ENCODE measurements at regions not wholly inside any gene's neighbourhood (a gene's known extent, or its start where the extent isn't known, plus 50 kb on each side); places are given as distances from the start of the nearest gene placed in this dataset.
"Not testable (repeated sequence)": the region's sequence is repeated elsewhere in the genome, so short reads cannot be mapped to it uniquely, and the experiment has no call there.

DNA sequence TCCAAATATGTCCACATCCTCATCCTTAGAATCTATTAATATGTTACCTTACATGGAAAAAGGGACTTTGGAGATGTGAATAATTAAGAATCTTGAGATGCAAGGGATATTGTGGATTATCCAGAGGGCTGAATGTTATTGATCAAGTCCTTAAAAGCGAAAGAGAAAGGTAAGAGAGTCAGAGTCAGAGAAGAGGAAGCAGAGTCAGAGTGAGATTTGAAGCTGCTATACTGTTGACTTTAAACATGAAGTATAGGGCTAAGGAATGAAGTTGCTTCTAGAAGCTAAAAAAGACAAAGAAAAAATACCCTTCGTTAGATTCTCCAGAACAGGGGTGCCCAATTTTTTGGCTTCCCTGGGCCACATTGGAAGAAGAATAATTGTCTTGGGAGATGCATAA, 627.2 kb upstream of the SLITRK6 start:
- no peak for DNase-seq

DNA sequence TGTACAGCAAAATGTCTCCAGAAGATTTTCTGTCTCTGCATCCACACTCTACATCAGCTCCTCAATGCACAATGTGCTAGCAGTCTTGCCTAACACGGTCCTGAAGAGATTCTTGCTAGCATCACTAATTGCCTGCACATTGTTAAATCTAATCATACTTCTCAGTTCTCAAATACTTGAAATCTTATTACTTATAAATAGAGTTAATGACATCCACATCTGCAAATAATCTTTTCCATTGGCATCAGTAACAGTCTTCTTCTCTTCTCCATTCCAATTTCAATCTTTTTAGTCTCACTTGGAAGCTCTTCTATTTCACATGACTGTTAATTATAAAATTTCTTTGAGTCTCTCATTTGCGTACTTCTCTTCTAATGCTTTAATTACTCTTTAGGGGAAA, 630.5 kb upstream of the SLITRK6 start:
- no peak for DNase-seq

- DNase-seq: no peak
Measured at GRCh38 chr13:86438034-86438433, 638.8 kb upstream of the SLITRK6 start.

DNA sequence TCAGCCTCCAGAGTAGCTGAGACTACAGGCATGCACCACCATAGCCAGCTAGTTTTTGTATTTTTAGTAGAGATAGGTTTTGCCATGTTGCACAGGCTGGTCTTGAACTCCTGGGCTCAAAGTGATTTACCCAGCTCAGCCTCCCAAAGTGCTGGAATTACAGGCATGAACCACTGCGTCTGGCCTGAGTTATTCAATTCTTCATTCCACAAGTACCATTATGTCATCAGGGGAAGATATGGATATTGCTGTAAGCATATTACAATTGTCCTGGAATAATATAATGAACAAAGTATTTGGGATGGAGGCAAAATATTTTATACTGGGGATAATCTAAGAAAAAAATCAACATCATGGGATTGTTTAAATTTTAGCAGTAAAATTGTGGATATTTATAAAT, 646.0 kb upstream of the SLITRK6 start:
- no peak for DNase-seq

DNA sequence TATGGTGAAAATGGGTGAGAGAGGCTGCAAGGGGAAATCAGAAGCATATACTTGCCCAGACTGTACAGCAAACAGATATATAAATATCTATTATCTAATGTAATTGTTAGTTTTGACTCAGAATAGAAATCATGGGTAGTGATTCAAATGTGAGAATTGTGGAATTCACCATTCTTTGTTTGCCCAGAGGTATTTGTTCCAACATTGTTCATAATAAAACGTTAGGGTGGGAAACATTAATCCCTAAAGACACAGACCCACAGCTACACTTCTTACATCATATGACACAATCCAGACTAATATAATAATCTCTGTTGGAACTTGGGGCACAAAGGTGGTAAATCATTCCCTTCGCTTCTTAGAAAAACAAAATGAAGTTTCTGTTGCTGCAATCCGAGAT, 646.5 kb upstream of the SLITRK6 start:
- no peak for DNase-seq

- DNase-seq: no peak
Measured at GRCh38 chr13:86446311-86446710, 647.1 kb upstream of the SLITRK6 start.

DNA sequence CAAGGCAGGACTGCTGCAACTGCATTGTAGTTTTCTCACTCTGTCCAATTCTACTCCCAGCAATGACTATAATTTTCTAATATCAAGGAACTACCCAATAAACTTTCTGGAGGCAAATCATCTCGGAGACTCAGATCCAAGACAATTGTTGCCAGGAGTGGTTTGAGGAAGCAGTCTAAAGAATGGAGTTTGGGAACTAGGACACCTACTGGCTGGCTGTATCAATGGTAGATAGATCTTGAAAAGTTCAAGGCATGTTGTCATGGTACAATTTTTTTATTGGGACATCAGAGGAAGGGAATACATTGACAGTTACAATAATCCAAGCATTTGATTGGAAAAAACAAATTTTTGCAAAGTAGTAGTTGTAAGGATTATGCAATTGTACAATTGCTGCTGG, 648.3 kb upstream of the SLITRK6 start:
- no peak for DNase-seq

GRCh38 chr13:86462011-86462410, 662.8 kb upstream of the SLITRK6 start:
- DNase-seq: no peak

- DNase-seq: no peak
Measured at GRCh38 chr13:86464193-86464592, 665.0 kb upstream of the SLITRK6 start.

- DNase-seq: no peak
Measured at GRCh38 chr13:86474971-86475370, 675.8 kb upstream of the SLITRK6 start.

GRCh38 chr13:86476656-86477055, 677.4 kb upstream of the SLITRK6 start:
- no peak for DNase-seq

GRCh38 chr13:86486582-86486981, 687.4 kb upstream of the SLITRK6 start:
- no peak for DNase-seq

DNA sequence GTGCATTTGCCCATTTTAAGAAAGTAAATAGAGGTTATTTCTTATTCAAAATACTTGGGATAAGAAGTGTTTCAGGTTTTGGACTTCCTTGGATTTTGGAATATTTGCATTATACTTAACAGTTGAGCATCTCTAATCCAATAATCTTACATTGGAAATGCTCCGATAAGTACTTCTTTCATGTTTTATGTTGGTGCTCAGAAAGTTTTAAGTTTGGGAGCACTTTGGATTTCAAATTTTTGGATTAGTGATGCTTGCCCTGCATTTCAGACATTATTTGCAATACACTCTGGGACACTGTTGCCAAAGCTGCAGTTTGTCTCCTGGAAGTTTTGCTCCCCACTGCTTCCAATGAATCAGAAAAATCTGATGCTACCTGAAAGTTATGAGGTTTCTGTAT, 691.9 kb upstream of the SLITRK6 start:
- no peak for DNase-seq

DNA sequence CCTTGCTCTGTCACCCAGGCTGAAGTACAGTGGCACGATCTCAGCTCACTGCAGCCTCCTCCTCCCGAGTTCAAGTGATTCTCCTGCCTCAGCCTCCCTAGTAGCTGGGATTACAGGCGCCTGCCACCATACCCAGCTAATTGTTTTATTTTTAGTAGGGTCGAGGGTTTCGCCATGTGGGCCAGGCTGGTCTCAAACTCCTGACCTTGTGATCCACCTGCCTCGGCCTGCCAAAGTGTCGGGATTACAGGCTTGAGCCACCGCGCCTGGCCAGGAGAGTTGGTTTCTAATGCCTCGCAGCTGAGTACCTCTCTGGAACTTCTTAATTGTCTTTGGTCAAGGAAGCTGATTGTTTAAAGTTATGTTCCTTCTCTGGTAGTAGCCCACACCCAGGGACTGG, 702.7 kb upstream of the SLITRK6 start:
- DNase-seq: not testable (repeated sequence)

DNA sequence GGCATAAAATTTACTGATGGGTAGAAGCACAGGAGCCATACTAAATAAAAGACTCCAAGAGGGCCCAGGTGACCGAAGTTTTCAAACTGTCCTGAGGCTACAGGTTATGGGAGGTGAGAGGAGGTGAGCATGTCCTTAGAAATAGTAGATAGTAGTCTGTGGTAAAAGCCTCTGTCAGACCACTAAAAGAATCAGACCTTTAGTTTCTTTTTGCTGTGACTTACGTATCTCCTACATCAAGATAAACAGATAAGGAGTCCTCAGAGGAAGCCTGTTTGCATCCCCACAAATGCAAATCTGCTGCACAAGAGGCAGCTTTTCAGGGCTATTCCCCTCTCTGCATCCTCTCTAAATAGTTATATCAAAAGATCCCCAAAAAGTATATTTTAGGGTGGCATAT, 711.6 kb upstream of the SLITRK6 start:
- no peak for DNase-seq

DNA sequence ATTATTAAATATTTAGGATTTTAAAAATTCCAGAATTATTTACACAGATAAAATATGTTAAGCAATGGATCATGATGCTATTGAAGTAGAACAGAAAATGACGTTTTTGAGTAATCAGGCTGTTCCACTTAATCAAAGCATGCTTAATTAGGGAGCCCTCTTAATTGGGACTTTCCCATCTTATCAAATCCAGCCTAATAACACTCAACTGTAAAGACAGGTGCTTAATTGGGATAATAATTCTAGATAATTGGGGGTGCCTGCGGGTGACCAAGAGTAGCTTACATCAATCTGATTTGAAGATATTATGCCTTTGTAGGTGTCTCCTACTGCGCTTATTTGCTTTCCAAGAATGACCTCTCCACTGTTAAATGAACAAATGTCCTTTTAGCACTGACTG, 742.2 kb upstream of the SLITRK6 start:
- DNase-seq: no peak

- DNase-seq: no peak
Measured at GRCh38 chr13:86554066-86554465, 754.8 kb upstream of the SLITRK6 start.

GRCh38 chr13:86559901-86560300, 760.7 kb upstream of the SLITRK6 start:
- no peak for DNase-seq

DNA sequence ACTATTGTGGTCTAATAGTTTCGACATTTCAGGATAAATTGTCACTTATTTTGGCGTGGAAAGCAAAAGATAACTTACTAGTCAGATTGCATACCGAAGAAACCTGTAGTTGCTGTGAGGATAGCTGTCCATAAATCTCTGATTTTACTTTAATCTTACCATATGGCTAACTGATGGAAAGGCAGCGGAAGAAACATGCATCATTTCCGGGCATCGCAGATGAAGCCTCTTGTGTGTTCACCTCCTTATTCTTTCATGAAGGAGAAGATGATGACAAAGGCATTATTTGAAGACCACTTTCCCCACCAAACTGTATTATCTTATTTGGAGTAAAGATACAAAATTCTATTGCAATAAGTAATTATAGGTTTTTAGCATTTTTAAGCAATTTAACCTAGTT, 763.6 kb upstream of the SLITRK6 start:
- DNase-seq: no peak

DNA sequence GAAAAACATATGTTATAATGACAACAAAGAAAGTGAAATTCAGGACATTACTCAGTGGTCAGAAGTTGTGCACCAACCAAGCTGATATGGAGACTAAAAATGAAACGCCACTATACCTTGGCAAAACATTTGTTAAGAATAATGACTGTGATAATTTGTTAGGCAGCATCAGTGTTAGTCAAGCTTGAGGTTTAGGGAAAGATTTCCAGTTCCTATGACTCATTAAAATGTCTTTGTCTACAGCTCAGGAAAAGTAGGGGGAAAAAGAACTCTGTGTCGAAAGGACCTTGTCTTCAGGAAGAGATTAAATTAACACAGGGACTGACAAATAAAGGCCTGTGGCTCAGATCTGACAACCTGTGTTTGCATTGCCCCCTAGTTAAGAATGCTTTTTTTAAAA, 764.1 kb upstream of the SLITRK6 start:
- DNase-seq: no peak

DNA sequence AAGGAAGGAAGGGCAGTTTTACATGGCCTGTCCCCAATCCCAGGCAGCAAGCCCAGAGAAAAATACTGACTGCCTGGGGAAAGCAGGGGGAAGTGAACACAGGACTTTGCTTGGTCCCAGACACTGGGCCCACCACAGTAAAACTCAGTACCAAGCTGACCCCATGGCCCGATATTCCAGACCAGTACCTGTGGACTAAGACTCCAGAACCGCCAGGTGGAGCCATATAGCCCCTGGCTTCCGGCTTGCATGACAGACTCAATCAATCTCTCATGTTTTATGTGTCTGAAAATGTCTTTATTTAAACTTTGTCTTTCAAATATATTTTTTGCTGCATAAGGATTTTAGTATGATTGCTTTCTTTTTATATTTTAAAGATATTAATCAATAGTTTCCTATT, 767.9 kb upstream of the SLITRK6 start:
- DNase-seq: no peak

GRCh38 chr13:86569119-86569518, 769.9 kb upstream of the SLITRK6 start:
- DNase-seq: no peak

DNA sequence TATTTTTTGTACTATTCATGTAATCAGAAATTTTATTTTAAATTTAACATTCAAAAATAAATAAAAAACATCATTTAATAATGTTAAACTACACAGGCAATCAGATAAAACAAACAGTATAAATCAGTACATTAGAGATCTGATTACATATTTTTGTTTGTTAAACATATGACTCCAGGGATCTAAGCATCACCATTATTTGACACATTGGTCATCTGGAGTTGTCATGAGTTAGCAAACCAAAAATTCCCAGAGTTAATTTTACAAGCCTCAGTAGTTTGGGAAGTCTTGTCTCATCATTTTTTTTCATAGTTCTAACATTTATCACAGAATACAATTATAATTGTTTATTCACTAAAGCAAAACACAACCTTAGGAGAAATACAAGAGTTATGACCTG, 770.8 kb upstream of the SLITRK6 start:
- no peak for DNase-seq

DNA sequence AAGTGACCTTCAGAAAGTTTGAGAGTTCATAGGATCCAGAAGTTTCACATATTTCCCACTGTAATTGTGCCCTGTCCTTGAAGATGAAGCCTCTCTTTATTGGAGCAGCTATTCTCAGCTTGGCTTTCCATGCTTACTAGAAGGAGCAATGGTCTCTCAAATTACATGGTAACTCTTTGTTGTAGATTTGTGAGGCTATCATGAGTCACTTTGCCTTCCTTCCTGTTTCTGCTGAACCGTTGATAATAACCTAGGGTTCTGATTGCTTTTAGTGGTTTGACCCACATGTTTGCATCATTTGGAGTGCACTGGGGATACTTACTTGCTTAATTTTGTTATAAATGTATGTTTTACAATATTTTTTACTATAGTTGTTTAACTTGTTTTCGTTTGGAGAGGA, 772.9 kb upstream of the SLITRK6 start:
- no peak for DNase-seq

- no peak for DNase-seq
Measured at GRCh38 chr13:86579662-86580061, 780.4 kb upstream of the SLITRK6 start.

DNA sequence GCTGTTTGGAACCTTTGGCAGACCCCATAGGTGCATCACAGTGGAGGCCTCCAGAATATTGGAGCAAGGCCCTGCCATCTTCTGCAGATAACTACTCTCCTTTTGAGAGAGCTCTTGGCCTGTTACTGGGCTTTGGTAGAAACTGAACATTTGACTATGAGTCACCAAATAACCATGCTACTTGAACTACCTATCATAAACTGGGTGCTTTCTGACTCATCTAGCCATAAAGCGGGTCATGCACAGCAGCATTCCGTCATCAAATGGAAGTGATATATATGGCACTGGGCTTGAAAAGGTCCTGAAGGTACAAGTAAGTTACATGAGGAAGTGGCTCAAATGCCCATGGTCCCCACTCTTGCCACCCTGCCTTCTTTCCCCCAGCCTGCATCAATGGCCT, 782.5 kb upstream of the SLITRK6 start:
- no peak for DNase-seq

Measured in CD4-positive, alpha-beta T cell treated with Interferon gamma for 1 hour (primary cell).